DLD1 (cell line): ENCODE measurements at regions not wholly inside any gene's neighbourhood (a gene's known extent, or its start where the extent isn't known, plus 50 kb on each side); places are given as distances from the start of the nearest gene placed in this dataset.

Source experiments
- in situ Hi-C: cut with HindIII; loops from 2 replicates; pipeline ENCODE4 v1.10.0; 2017; ENCODE audit warnings: low sequenced_read_pairs

GRCh38 chr9:82675102-82675501 lies 387.8 kb downstream of the RASEF start:
- in situ Hi-C loops, result no loop called here

DNA sequence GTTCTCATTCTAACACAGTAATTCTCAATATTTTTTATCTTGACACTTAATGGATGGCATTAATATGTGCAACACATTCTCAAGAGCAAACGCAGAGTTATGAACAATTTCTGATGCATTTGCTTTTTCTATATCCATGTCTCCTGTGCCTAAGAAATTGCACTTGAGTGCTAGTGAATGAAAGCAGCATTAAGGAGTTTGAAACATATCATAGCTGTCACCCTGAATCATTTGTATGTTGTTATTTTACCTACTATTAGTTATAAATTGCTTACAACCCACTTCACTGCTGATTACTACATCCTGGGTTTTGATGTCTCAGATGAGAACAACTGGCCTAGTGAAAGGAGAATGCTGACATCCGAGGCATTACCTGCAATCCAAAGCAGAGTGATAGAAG lies 387.3 kb downstream of the RASEF start:
- in situ Hi-C loops, result no loop called here

DNA sequence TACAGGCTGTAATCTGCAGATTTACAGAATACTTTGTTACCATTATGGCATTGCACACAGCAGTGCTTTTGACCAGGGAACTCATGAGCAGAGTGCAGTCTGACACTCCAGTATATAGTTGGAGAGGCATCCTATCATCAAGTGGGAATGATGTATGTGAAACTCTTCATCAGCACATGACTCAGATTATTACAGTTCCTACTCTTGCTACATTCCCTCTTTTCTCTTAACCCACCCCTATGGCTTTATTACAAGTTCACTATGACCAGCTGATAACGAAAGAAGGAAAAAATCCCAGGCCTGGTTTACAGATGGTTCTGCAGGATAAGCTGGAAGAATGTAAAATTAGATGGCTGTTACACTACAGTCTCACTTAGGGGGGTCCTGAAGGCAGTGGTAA lies 385.9 kb downstream of the RASEF start:
- in situ Hi-C loops, result no loop called here

DNA sequence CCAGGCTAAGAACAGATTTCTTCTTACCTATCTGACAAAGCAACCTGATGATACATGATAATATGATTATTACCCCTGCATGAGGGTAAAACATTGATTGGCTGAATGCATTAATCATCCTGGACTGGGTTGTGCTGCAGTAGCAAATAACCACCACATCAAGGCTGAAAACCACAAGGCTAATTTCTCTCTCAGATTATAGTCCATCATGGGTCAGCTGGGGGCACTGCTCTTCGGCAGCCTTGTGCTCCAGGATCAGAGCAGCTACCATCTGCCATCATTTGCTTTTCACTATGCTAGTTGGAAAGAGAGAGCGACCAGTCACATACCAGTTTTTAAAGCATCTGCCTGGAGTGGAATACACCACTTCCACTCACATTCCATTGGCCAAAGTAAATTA lies 383.5 kb downstream of the RASEF start:
- in situ Hi-C loops, result no loop called here

DNA sequence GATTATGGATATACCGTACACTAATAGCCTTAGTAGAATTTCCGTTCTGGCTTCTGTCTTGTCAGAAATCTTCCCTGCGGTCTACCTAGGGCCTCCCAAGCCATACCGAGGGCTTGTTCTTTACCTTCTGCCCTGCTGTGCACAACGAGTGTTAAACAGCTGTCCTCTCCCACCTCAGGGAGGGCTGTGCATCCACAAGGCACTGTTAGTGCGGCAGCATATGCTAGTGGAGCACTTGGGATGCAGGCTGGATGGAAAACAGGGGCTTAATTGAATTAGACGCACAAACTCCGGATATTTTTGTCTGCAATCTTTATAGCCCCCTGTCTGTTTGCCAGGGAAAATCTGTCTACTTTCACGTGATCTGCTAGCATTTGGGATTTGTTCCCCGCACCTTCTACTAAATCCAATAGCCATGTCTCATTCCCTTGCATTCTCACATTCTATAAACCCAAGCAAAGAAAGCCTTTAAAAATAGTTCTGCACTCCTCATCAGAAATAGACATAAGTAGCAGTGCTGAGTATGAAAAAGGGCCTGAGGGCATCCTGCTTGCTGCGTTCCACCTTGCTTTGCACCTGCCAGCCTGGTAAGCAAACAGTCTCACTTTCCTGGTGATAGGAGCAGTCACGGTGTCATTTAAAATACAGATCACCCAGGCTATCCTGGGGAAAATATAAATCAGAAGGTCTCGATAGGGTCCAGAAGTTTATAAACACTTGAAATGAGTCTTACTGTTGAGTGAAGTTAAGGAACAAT lies 382.6 kb downstream of the RASEF start:
- in situ Hi-C loops, result no loop called here

DNA sequence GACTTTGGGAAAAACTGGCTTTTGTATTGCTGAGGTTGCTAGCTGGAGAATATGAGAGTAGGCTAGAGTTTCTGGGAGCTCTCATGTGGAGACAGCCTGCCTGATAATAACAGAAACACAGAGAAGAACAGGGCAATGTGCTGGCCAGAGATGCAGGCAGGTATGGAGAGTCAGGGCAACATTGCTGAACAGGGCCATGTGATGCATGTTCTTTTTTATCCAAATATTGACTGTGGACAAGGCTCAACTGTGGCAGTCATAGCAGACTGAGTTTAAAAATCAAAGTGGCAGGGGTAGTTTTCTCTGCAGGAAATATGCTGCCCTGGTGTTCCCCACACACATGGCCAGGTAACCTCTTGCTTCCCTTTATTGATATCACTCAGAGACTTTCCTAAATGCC lies 381.1 kb downstream of the RASEF start:
- in situ Hi-C loops, result no loop called here

DNA sequence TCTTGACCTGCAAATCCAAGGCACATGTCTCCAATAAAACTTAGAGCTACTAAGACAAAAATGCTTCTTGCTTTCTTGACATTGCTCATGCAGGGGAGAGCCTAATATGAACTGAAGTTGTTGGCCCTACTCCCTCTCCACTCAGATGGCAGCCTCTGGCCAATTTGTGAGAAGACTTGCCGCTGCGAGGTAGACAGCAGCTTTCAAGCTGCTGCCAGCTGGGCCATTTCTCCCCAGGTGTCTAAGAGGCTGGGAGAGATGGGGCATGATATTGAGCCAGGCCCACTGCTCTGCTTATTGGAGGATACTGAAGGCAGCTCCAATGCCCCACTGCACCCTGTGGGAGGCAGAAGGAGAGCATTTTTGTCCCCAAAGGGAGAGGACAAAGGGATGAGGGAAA lies 380.5 kb downstream of the RASEF start:
- in situ Hi-C loops, result no loop called here

DNA sequence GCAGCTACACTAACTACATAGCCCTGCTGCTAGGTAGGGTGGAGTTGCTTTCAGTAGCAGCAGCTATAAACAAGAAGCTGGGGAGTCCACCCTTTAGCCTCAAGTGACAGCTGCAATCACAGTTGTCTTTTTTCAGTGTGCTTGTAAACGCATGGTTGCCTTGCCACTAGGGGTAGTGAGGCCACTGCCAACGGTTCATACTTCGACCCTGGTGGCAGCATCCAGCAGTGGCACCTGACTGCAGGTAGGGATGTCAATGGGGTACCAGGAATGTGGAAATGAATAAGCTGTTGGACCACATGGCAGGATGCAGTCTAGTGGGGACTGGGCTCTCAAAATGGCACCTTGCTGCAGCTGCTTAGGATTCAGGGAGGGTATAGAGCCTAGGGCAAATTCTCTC lies 367.2 kb downstream of the RASEF start:
- in situ Hi-C loops, result no loop called here

- in situ Hi-C loops, result no loop called here
Observed at GRCh38 chr9:82706786-82707185, 356.2 kb downstream of the RASEF start.

- in situ Hi-C loops, result no loop called here
Observed at GRCh38 chr9:82716821-82717220, 346.1 kb downstream of the RASEF start.

- in situ Hi-C loops, result no loop called here
Observed at GRCh38 chr9:82720515-82720914, 342.4 kb downstream of the RASEF start.

DNA sequence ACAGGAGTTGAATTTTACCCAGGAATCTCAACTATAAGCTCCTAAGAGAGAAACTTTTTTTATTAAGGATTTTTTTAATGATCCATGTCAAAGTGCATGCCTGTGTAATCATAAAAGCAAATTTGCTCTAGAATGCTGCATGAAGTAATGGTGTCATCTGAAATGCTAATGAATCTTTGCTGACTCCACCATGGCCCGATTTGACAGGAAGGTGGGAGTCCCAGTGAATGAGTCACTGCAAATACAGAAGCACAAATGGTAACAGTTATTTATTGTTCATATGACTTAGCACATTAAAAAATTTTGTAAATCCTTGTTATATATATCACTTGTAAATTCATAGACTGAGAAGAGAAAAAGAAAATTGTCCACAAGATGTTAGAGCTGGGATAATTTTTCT lies 341.3 kb downstream of the RASEF start:
- in situ Hi-C loops, result no loop called here

GRCh38 chr9:82722051-82722450 lies 340.9 kb downstream of the RASEF start:
- in situ Hi-C loops, result no loop called here

GRCh38 chr9:82722561-82722960 lies 340.4 kb downstream of the RASEF start:
- in situ Hi-C loops, result no loop called here

DNA sequence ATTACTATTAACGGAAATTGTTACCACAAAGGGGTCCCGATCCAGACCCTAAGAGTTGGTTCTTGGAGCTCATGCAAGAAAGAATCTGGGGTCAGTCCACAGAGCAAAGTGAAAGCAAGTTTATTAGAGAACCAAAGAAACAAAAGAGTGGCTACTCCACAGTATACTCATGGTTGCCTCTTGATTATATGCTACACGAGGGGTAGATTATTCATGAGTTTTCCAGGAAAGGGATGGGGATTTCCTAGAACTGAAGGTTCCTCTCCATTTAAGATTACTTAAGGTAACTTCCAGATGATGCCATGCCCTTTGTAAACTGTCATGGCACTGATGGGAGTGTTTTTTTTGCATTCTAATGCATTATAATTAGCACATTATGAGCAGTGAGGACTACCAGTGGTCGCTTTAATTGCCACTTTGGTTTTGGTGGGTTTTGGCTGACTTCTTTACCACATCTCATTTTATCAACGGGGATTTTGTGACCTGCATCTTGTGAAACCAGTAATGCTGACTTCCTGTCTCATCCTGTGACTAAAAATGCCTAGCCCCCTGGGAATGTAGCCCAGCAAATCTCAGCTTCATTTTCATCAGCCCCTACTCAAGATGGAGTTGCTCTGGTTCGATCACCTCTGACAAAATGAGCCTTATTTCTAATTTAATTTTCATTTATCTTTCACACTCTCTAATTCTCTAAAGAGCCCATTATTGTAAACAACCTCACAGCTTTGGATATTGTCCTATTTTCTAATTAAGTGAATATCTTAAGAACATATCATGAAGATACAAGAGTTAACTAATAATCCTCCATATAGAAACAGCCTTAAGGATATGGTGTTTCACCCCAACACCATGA lies 336.3 kb downstream of the RASEF start:
- in situ Hi-C loops, result no loop called here

DNA sequence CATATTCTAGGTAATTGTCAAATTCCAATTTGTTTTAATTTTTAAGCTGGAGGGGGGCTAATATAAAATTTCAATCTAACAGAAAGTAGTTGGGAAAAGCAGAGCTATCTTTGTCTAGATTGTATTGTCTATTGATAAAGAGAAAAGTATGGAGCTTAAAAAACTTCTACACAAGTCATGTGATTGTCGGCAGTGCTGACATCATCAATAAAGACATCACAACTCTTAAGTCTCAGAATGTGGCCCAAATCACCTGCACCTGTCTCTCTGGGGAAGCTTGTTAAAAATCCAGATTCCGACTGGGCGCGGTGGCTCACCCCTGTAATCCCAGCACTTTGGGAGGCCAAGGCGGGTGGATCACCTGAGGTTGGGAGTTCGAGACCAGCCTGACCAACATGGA lies 333.8 kb downstream of the RASEF start:
- in situ Hi-C loops, result no loop called here

GRCh38 chr9:82729991-82730589 lies 332.9 kb downstream of the RASEF start:
- in situ Hi-C loops, result no loop called here

- in situ Hi-C loops, result no loop called here
Observed at GRCh38 chr9:82732928-82733327, 330.0 kb downstream of the RASEF start.

DNA sequence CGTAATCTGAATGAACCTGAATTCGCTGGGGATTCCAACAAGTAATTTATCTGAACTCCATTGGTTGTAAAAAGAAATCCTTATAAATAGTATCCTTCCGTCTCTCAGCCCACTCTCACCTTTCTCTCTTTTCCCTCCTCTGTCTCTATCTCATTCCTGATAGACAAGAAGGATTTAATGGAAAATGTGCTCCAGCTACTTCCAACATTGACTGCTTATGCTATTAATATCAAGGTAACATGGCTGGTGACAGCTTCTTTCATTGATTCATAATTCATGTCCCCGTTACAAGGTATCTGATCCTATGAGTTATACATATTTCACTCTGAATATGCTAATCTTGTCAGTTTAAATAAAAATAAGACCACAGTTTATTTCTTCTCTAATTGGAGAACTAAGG lies 326.8 kb downstream of the RASEF start:
- in situ Hi-C loops, result no loop called here

GRCh38 chr9:82736701-82737100 lies 326.2 kb downstream of the RASEF start:
- in situ Hi-C loops, result no loop called here

DNA sequence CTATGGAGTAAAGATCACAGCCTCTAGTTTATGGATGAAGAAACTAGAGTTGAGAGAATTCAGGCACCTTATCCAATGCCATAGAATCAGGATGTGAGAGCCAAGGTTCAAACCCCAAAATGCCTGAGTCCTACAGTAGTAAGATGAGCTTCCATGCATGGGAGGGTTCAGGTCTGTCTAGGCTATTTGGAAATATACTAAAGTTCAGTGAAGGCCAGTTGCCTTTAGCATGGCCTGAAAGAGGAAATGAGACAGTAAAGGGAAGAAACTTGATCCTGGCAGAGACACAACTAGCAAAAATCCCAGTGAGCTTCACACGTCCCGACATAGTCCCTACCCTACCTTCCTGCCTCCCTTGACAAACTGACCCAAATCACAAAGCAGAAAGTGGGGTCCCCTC lies 317.0 kb downstream of the RASEF start:
- in situ Hi-C loops, result no loop called here

- in situ Hi-C loops, result no loop called here
Observed at GRCh38 chr9:82750411-82750913, 312.5 kb downstream of the RASEF start.
